ENCODE measurements at regions not wholly inside any gene's neighbourhood (a gene's known extent, or its start where the extent isn't known, plus 50 kb on each side); places are given as distances from the start of the nearest gene placed in this dataset.
"Not testable (repeated sequence)": the region's sequence is repeated elsewhere in the genome, so short reads cannot be mapped to it uniquely, and the experiment has no call there.

GRCh38 chr22:11318633-11319032, 4209.4 kb upstream of the OR11H1 start:
- TF ChIP-seq CTCF (IDR thresholded peaks at IDR 0.05); POLR2AphosphoS5 (IDR thresholded peaks at IDR 0.05; ENCODE audit: insufficient read depth in 1 of 2, low read depth in 1 of 2); POLR2A (IDR thresholded peaks at IDR 0.05): not testable (repeated sequence)

Data from vagina (tissue), 2 donors.